ENCODE measurements at regions not wholly inside any gene's neighbourhood (a gene's known extent, or its start where the extent isn't known, plus 50 kb on each side); places are given as distances from the start of the nearest gene placed in this dataset.
A peak's percentile ranks its signal among the peaks of the same experiment; 100 is the strongest.
"Not testable (repeated sequence)": the region's sequence is repeated elsewhere in the genome, so short reads cannot be mapped to it uniquely, and the experiment has no call there.

- Mint-ChIP-seq H3K4me3 (no peak overlapping the region), H3K4me1 (no peaks in the 10 kb centered on the region), H3K9me3 (peaks cover 4 to 13% of the 10 kb centered on the region in 2 donors), H3K27me3 (no peaks in the 10 kb centered on the region), H3K27ac (no peak overlapping the region), H3K36me3 (no peaks in the 10 kb centered on the region)
- ATAC-seq (replicated peaks) (no peak), DNase-seq (no peak)
Observed at GRCh38 chr18:29436459-29436858, 1259.5 kb upstream of the CDH2 start.

GRCh38 chr18:29434650-29435049 lies 1257.7 kb upstream of the CDH2 start:
- no peaks in the 10 kb centered on the region for H3K27me3 Mint-ChIP-seq

GRCh38 chr18:29430416-29430815 lies 1253.5 kb upstream of the CDH2 start:
- DNase-seq (no peak), ATAC-seq (replicated peaks) (no peak)
- H3K27ac Mint-ChIP-seq, result no peak overlapping the region
- no peaks in the 10 kb centered on the region for H3K27me3 Mint-ChIP-seq
- H3K36me3 Mint-ChIP-seq, result no peaks in the 10 kb centered on the region
- H3K9me3 Mint-ChIP-seq, result peaks cover 6 to 14% of the 10 kb centered on the region in 2 donors
- no peaks in the 10 kb centered on the region for H3K4me1 Mint-ChIP-seq
- no peak overlapping the region for H3K4me3 Mint-ChIP-seq

More at GRCh38 chr18:29434650-29435049, 1257.7 kb upstream of the CDH2 start:
- ATAC-seq (replicated peaks), result no peak
- H3K27ac Mint-ChIP-seq, result no peak overlapping the region
- peaks cover 6 to 11% of the 10 kb centered on the region in 2 donors for H3K9me3 Mint-ChIP-seq
- H3K4me1 Mint-ChIP-seq, result no peaks in the 10 kb centered on the region
- no peak overlapping the region for H3K4me3 Mint-ChIP-seq
- H3K36me3 Mint-ChIP-seq, result no peaks in the 10 kb centered on the region
- no peak for DNase-seq

GRCh38 chr18:29418136-29418535 lies 1241.2 kb upstream of the CDH2 start:
- ATAC-seq (replicated peaks), result no peak

GRCh38 chr18:29406996-29407395 lies 1230.1 kb upstream of the CDH2 start:
- no peak for DNase-seq
- Mint-ChIP-seq H3K4me3 (no peak overlapping the region), H3K9me3 (peaks cover 3 to 4% of the 10 kb centered on the region in 2 donors), H3K27ac (no peak overlapping the region), H3K36me3 (no peaks in the 10 kb centered on the region), H3K27me3 (no peaks in the 10 kb centered on the region), H3K4me1 (no peaks in the 10 kb centered on the region)
- no peak for ATAC-seq (replicated peaks)

More at GRCh38 chr18:29418136-29418535, 1241.2 kb upstream of the CDH2 start:
- DNase-seq, result no peak
- Mint-ChIP-seq H3K4me3 (no peak overlapping the region), H3K27ac (no peak overlapping the region), H3K4me1 (no peaks in the 10 kb centered on the region), H3K36me3 (no peaks in the 10 kb centered on the region), H3K9me3 (peaks cover 4 to 17% of the 10 kb centered on the region in 2 donors), H3K27me3 (no peaks in the 10 kb centered on the region)

- Mint-ChIP-seq H3K4me3 (no peak overlapping the region), H3K27me3 (no peaks in the 10 kb centered on the region), H3K4me1 (no peaks in the 10 kb centered on the region), H3K36me3 (no peaks in the 10 kb centered on the region), H3K9me3 (peaks cover 6% of the 10 kb centered on the region in 2 donors), H3K27ac (no peak overlapping the region)
- DNase-seq, result no peak
- no peak for ATAC-seq (replicated peaks)
Observed at GRCh38 chr18:29397536-29397935, 1220.6 kb upstream of the CDH2 start.

GRCh38 chr18:29383311-29384273 lies 1206.7 kb upstream of the CDH2 start:
- H3K9me3 Mint-ChIP-seq, result peaks cover 0 to 1% of the 10 kb centered on the region in 2 donors
- no peak for DNase-seq
- H3K36me3 Mint-ChIP-seq, result no peaks in the 10 kb centered on the region
- ATAC-seq (replicated peaks), result peak; percentile 67 to 86
- H3K27me3 Mint-ChIP-seq, result no peaks in the 10 kb centered on the region
- no peak overlapping the region for H3K27ac Mint-ChIP-seq
- H3K4me1 Mint-ChIP-seq, result peaks cover 0 to 1% of the 10 kb centered on the region in 2 donors
- no peak overlapping the region for H3K4me3 Mint-ChIP-seq

GRCh38 chr18:29378651-29379136 lies 1201.8 kb upstream of the CDH2 start:
- no peak for ATAC-seq (replicated peaks)
- DNase-seq, result no peak
- H3K27ac Mint-ChIP-seq, result no peak overlapping the region
- H3K36me3 Mint-ChIP-seq, result no peaks in the 10 kb centered on the region
- H3K27me3 Mint-ChIP-seq, result no peaks in the 10 kb centered on the region
- no peaks in the 10 kb centered on the region for H3K4me1 Mint-ChIP-seq
- H3K9me3 Mint-ChIP-seq, result peaks cover 4% of the 10 kb centered on the region in 2 donors
- no peak overlapping the region for H3K4me3 Mint-ChIP-seq

- Mint-ChIP-seq H3K4me1 (no peaks in the 10 kb centered on the region), H3K27me3 (no peaks in the 10 kb centered on the region), H3K9me3 (peaks cover 8% of the 10 kb centered on the region in 2 donors), H3K4me3 (no peak overlapping the region), H3K27ac (no peak overlapping the region), H3K36me3 (no peaks in the 10 kb centered on the region)
- ATAC-seq (replicated peaks) (no peak), DNase-seq (no peak)
Observed at GRCh38 chr18:29377346-29377745, 1200.4 kb upstream of the CDH2 start.

- no peaks in the 10 kb centered on the region for H3K36me3 Mint-ChIP-seq
- no peak overlapping the region for H3K4me3 Mint-ChIP-seq
- H3K9me3 Mint-ChIP-seq, result peaks cover 7 to 8% of the 10 kb centered on the region in 2 donors
- no peak overlapping the region for H3K27ac Mint-ChIP-seq
- no peak for DNase-seq
- H3K4me1 Mint-ChIP-seq, result no peaks in the 10 kb centered on the region
- no peaks in the 10 kb centered on the region for H3K27me3 Mint-ChIP-seq
- ATAC-seq (replicated peaks), result no peak
Observed at GRCh38 chr18:29373000-29373399, 1196.1 kb upstream of the CDH2 start.

- Mint-ChIP-seq H3K4me3 (no peak overlapping the region), H3K36me3 (no peaks in the 10 kb centered on the region), H3K27ac (no peak overlapping the region), H3K9me3 (peaks cover 6 to 11% of the 10 kb centered on the region in 2 donors), H3K27me3 (no peaks in the 10 kb centered on the region), H3K4me1 (no peaks in the 10 kb centered on the region)
- no peak for ATAC-seq (replicated peaks)
- no peak for DNase-seq
Observed at GRCh38 chr18:29361843-29362242, 1184.9 kb upstream of the CDH2 start.

- not testable (repeated sequence) for DNase-seq; H3K4me3 Mint-ChIP-seq; H3K4me1 Mint-ChIP-seq; H3K36me3 Mint-ChIP-seq; H3K27ac Mint-ChIP-seq; ATAC-seq (replicated peaks); H3K27me3 Mint-ChIP-seq
- H3K9me3 Mint-ChIP-seq, result peaks cover 10 to 15% of the 10 kb centered on the region in 2 donors
Observed at GRCh38 chr18:29360659-29361058, 1183.7 kb upstream of the CDH2 start.

- peaks cover 15 to 20% of the 10 kb centered on the region in 2 donors for H3K9me3 Mint-ChIP-seq
- H3K27ac Mint-ChIP-seq; DNase-seq; H3K4me3 Mint-ChIP-seq; ATAC-seq (replicated peaks); H3K4me1 Mint-ChIP-seq; H3K36me3 Mint-ChIP-seq; H3K27me3 Mint-ChIP-seq: not testable (repeated sequence)
Observed at GRCh38 chr18:29359222-29359621, 1182.3 kb upstream of the CDH2 start.

- DNase-seq (no peak), ATAC-seq (replicated peaks) (no peak)
- Mint-ChIP-seq H3K36me3 (no peaks in the 10 kb centered on the region), H3K27me3 (no peaks in the 10 kb centered on the region), H3K27ac (no peak overlapping the region), H3K4me1 (no peaks in the 10 kb centered on the region), H3K9me3 (peaks cover 5 to 8% of the 10 kb centered on the region in 2 donors), H3K4me3 (no peak overlapping the region)
Observed at GRCh38 chr18:29351171-29351570, 1174.2 kb upstream of the CDH2 start.

GRCh38 chr18:29328932-29329331 lies 1152.0 kb upstream of the CDH2 start:
- ATAC-seq (replicated peaks) (no peak), DNase-seq (no peak)
- Mint-ChIP-seq H3K36me3 (no peaks in the 10 kb centered on the region), H3K9me3 (peaks cover 8 to 13% of the 10 kb centered on the region in 2 donors), H3K27me3 (no peaks in the 10 kb centered on the region), H3K4me1 (no peaks in the 10 kb centered on the region), H3K4me3 (no peak overlapping the region), H3K27ac (no peak overlapping the region)
